ENCODE measurements at regions not wholly inside any gene's neighbourhood (a gene's known extent, or its start where the extent isn't known, plus 50 kb on each side); places are given as distances from the start of the nearest gene placed in this dataset.

DNA sequence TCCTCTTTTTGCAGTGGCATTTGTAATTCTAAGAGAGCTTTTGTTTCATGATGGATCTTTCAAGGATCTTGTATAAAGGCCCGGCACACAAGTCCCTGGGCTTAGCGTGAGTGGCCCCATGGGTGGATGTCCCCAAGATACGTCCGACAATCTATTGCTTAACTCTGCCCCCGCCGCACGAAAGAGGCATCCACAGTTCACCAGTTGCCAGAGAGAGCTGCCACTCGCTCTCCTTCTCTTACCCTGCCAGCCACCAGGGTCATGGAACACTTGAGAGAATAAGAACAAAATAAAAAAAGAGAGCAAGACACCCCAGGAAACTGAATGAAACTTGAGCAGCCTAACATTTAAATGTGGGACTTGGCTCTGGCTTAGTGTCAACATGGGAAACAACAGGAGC is 92.3 kb downstream of the CTAGE1 start:
- Histone ChIP-seq H3K27ac (ENCODE audit: low read depth in 2 of 2, low read length in 2 of 2) (no peak overlapping the region), H3K4me1 (ENCODE audit: control insufficient read depth in 2 of 3, insufficient read depth in 2 of 3, low read depth in 1 of 3, low read length in 3 of 3) (peaks cover 0 to 5% (median 0%) of the 10 kb centered on the region in 3 donors), H3K9me3 (ENCODE audit: control insufficient read depth in 2 of 3, insufficient read depth in 1 of 3, low read length in 3 of 3) (no peaks in the 10 kb centered on the region), H3K9ac (ENCODE audit: low read length in 3 of 3) (no peak overlapping the region), H3K4me3 (ENCODE audit: low read length in 3 of 3) (no peak overlapping the region), H3K27me3 (ENCODE audit: control insufficient read depth, insufficient read depth, low read length) (no peaks in the 10 kb centered on the region), H3K36me3 (ENCODE audit: control insufficient read depth in 2 of 3, insufficient read depth in 3 of 3, low read length in 3 of 3) (no peaks in the 10 kb centered on the region)
- FAIRE-seq (no peak), DNase-seq (peak in 1 of 5 donors; percentile 25)
- TF ChIP-seq, protein P1, sequence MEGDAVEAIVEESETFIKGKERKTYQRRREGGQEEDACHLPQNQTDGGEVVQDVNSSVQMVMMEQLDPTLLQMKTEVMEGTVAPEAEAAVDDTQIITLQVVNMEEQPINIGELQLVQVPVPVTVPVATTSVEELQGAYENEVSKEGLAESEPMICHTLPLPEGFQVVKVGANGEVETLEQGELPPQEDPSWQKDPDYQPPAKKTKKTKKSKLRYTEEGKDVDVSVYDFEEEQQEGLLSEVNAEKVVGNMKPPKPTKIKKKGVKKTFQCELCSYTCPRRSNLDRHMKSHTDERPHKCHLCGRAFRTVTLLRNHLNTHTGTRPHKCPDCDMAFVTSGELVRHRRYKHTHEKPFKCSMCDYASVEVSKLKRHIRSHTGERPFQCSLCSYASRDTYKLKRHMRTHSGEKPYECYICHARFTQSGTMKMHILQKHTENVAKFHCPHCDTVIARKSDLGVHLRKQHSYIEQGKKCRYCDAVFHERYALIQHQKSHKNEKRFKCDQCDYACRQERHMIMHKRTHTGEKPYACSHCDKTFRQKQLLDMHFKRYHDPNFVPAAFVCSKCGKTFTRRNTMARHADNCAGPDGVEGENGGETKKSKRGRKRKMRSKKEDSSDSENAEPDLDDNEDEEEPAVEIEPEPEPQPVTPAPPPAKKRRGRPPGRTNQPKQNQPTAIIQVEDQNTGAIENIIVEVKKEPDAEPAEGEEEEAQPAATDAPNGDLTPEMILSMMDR (IDR thresholded peaks at IDR 0.05; ENCODE audit: borderline replicate concordance, extremely low read depth, insufficient read depth) = no peak
- intact Hi-C loops (cut with DNase I) = no loop called here

DNA sequence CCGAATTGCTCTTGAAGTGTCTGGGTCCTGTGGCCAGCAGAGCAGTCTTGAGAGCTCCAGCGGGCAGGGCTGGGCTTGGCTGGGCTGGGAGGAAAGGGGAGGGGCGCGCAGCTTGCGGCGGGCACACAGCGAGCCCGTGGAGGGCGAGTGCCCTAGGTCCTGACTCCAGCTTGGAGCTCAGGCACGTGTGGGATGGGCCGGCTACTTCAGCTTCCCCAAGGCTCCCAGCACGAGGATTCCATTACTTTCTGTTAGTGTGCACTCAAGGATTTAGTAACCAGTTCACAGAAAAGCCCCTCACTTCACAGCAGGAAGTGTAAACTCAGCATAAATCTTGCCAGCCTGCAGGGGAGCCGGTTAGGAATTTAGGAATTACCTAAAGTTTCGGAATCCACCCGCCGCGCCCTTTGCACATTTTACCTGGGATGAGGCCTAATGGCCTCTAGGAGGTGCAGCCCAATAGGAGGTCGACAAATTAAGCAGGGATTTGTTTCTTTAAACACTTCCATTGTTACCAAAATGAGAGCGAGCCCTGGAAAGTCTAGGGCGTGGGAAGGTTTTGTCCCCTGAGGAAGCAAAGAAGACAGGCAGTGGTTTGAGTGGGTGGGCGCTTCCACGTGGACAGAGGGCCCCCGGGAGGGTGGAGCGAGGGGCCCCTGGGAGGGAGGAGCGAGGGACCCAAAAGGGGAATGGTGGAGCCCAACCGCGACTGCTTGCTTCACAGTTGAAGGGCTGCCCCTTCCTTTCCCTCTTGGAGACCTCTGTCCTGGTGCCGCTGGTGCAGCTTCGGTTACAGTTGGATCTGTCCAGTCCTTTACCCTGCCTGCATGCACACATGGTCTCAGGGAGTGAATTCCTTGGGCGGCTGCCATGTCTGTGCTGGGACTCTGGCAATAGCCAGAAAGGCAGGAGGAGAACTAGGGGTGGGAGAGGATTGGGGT is 93.3 kb downstream of the CTAGE1 start:
- TF ChIP-seq, protein P1 (IDR thresholded peaks at IDR 0.05; ENCODE audit: borderline replicate concordance, extremely low read depth, insufficient read depth) = no peak
- FAIRE-seq = no peak
- no peak overlapping the region for H3K27ac ChIP-seq (ENCODE audit: low read depth in 2 of 2, low read length in 2 of 2)

DNA sequence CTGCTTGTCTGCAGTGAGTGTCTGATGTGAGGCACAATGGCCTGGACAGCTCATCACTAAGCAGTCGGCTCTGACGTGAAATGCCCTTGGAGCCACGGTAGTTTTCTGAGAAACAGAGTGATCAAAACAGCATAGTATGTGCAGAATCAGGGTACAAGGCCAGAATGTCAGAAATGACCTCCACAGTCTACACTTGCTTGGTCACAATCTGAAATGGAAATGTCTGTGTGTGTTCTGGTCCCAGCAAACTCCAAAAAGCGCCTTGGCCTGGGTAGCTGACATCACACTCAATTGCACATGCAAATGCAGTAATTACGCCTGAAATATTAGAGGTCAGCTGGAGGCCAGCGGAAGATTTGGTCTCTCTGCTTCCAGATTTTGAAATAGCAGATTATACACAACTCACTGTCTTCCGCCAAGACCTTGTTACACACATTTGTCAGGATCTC is 95.4 kb downstream of the CTAGE1 start:
- Histone ChIP-seq H3K4me1 (ENCODE audit: control insufficient read depth in 2 of 3, insufficient read depth in 2 of 3, low read depth in 1 of 3, low read length in 3 of 3) (peaks cover 0 to 5% (median 0%) of the 10 kb centered on the region in 3 donors), H3K27me3 (ENCODE audit: control insufficient read depth, insufficient read depth, low read length) (no peaks in the 10 kb centered on the region), H3K36me3 (ENCODE audit: control insufficient read depth in 2 of 3, insufficient read depth in 3 of 3, low read length in 3 of 3) (no peaks in the 10 kb centered on the region), H3K9ac (ENCODE audit: low read length in 3 of 3) (no peak overlapping the region), H3K4me3 (ENCODE audit: low read length in 3 of 3) (no peak overlapping the region), H3K27ac (ENCODE audit: low read depth in 2 of 2, low read length in 2 of 2) (peak overlapping the region; percentile 54 to 62), H3K9me3 (ENCODE audit: control insufficient read depth in 2 of 3, insufficient read depth in 1 of 3, low read length in 3 of 3) (no peaks in the 10 kb centered on the region)
- FAIRE-seq = no peak
- intact Hi-C loops (cut with DNase I) = no loop called here
- DNase-seq = peak in 1 of 5 donors; percentile 49
- TF ChIP-seq, protein P1 (IDR thresholded peaks at IDR 0.05; ENCODE audit: borderline replicate concordance, extremely low read depth, insufficient read depth) = no peak

More for the DNA sequence above, 93.3 kb downstream of the CTAGE1 start:
- no peaks in the 10 kb centered on the region for H3K9me3 ChIP-seq (ENCODE audit: control insufficient read depth in 2 of 3, insufficient read depth in 1 of 3, low read length in 3 of 3)
- H3K9ac ChIP-seq (ENCODE audit: low read length in 3 of 3) = no peak overlapping the region
- no peaks in the 10 kb centered on the region for H3K27me3 ChIP-seq (ENCODE audit: control insufficient read depth, insufficient read depth, low read length)
- peaks cover 0 to 5% (median 0%) of the 10 kb centered on the region in 3 donors for H3K4me1 ChIP-seq (ENCODE audit: control insufficient read depth in 2 of 3, insufficient read depth in 2 of 3, low read depth in 1 of 3, low read length in 3 of 3)
- H3K36me3 ChIP-seq (ENCODE audit: control insufficient read depth in 2 of 3, insufficient read depth in 3 of 3, low read length in 3 of 3) = no peaks in the 10 kb centered on the region
- H3K4me3 ChIP-seq (ENCODE audit: low read length in 3 of 3) = peak overlapping the region in 2 of 3 donors; percentile 12 to 51
- intact Hi-C loops (cut with DNase I) = no loop called here
- peak; percentile 66 to 87 (median 71) for DNase-seq
